ENCODE measurements at regions not wholly inside any gene's neighbourhood (a gene's known extent, or its start where the extent isn't known, plus 50 kb on each side); places are given as distances from the start of the nearest gene placed in this dataset.
"Not testable (repeated sequence)": the region's sequence is repeated elsewhere in the genome, so short reads cannot be mapped to it uniquely, and the experiment has no call there.

DNA sequence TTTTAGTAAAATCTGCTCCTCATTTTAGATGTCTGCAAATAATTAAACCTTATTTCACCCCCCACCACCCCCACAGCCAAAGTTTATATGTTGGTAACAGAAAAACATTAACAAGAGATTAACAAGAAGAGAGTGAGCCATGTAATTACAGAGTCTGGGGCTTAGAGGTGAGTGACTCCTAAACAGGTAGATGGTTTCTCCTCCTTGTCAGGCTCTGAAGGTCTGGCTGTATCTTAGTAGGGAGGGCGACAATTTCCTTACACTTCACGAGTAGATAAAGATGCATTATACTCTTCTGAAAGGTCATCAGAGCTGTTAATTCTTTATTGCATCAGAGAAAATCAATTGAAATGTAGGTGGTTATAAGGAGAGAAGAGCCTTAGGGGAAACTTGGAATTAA lies 171.8 kb upstream of the ANKRD50 start:
- no peak for DNase-seq (ENCODE audit: low spot score)

DNA sequence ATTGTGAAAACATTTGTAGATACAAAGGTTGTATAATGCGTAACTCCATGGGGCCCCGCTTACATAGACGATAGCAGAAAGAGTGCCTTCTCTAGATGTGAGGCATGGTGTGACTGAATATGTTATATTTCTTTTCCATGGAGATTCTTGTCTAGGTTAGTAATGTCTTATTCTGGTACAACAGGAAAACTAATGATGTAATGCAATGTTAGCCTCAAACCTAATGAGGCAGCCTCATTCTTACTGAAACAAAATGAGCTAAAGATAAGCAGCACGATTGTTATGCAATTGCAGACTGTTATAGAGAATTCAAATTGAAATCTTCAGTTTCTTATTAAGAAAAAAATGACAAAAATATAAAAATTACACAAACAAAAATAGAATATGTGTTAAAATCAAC lies 171.1 kb upstream of the ANKRD50 start:
- DNase-seq (ENCODE audit: low spot score): no peak

DNA sequence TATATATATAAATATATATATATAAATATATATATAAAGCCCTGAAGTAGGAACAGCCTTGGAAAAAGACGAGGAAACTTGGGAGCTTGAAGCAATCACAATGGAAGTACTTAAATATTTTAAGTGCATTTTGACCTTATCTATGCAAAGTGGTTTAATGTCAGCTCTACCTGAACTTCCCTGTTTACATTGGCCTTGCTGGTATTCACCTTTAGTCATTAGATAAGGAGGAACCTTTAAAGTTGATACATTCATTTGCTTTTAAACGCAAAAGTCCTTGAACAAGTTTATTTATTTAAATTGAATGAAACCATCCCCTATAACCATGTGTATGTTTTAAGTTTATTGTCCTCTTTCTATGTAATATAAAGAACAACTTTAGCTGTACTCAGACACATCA lies 166.7 kb upstream of the ANKRD50 start:
- no peak for DNase-seq (ENCODE audit: low spot score)

DNA sequence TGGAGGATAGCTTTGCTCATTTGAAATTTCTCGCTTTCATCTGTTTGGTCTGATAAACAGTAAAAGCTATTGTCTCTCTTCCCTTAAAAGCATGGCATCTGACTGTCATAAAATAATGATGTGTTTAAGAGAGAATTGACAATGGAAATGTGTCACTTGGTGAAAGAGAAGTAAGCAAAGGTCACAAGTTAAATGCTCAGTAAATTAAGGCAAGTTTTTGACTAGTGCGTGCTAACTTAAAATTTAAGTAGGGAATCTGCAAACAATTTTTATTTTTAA lies 161.6 kb upstream of the ANKRD50 start:
- DNase-seq (ENCODE audit: low spot score): no peak

DNA sequence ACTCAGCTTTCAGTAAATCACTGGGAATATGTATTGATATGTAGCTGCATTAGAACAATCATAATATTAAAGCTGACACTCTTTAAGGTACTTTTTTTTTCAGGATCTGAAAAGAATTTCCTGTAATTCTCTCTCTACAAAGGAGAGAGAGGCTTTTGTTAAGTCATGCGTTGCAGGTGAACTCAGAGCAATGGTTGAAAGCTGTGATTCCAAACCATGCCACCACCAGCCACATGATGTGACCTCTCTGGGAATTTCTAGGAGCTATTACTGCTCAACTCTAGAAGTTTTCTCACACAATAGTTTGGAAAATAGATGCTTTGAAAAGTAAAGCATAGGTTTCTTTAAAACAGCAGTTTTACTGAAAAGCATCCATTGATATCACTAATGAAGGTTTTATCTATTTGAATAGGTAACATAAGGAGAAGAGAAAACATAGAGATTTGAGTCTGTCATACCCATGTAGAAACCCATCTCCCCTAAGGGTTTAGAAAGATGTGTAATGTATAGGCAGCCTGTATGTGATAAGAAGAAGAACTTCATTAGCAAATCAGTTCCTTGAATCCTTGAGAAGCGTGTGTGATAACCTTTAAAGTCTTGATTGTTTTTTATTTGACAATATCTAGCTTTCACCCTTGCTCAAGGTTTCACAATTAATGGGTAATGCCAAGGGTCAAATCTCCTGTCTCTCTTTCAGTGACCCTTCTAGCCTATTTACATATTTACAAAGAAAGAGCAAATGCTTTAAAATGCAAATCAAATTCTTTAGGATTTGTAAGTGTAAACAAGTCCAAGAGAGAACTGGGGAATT lies 161.0 kb upstream of the ANKRD50 start:
- DNase-seq (ENCODE audit: low spot score): no peak

DNA sequence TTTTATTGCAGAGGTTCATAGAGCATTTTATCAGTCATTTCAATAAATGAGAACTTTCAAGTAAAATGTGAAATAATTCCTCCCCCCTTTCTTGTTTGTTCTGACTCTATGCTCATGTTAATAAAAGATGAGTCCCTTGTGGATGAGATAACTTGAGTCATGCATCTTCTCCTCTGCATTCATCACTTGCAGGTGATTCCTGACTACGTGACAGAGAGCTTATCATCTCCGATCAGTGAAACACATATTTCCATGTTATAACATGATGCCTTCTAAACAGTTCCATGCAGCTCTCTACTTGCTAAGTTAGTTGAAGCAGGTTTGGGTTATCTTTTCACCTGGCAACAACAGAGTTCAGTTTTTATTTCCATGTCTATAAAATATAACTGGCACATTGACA lies 160.1 kb upstream of the ANKRD50 start:
- DNase-seq (ENCODE audit: low spot score): no peak

DNA sequence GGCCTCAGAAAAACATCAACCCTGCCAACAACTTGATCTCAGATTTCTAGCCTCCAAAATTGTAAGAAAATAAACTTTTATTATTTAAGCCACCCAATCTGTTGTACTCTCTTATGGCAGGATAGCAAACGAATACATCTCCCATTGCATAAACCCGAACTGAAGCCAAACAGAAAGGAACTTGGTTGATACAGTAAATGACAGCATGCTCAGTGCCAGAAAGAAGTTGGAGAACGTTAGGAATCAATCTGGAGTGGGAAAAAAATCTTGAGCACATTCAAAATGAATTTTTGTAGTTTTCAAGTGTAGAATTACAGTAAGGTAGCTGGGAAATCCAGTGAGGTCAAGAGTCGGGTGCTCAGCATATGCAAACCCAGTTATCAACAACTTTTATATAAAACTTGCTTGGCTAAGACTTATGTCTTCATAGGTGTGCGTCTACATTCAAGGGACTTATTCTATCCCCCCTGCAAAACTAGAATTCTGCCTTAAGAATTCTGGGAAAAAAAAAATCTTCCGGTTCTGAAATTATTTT lies 157.5 kb upstream of the ANKRD50 start:
- DNase-seq (ENCODE audit: low spot score): no peak

DNA sequence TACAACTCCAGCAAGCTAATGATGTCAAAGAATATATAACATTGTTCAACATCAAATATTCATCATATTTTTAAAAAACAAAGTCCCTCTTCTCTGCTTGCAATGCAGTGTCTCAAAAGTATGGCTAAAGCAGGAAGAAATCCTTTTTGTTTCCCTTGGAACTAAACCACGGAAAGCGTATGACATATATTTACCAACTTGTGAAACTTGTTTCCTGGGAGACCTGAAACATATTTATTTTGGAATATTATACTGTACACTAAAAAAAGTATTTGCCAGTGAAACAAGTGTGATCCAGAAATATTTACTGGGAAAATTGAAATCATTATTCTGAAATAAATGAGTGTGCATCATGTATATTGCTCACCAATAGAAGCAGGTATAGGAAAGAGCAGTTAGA lies 156.0 kb upstream of the ANKRD50 start:
- DNase-seq (ENCODE audit: low spot score): no peak

DNA sequence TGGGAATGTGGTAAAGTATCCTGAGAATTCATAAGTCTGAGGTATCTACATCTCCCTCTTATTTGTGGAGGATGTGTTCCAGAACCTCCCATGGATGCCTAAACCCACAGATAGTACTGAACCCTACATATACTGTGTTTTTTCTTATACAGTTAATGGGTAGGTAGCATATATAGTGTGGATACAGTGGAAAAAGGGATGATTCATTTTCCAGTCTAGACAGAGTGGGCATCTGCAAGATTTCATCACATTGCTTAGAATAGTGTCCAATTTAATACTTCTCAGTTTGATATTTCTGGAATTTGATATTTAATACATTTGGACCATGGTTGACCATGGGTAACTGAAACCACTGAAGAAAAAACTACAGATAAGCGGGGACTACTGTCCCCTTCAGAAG lies 155.0 kb upstream of the ANKRD50 start:
- no peak for DNase-seq (ENCODE audit: low spot score)

DNA sequence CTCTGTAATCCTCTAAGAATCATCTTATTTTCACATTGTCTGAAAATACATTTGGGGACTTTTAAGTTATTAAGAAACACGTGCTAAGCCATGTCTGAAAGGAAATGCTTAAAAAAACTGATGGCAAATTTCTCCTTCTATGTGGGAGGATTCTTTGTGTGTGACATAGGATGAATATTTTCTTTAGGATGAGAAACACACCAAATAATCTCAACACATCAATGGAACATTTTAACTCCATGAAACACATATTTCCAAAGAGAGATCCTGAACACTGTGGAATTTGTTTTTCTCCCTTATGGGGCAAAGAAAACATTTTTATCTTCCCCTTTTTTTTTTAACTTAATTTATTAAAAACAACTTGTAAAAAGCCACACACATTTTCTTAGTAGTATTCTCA lies 153.8 kb upstream of the ANKRD50 start:
- no peak for DNase-seq (ENCODE audit: low spot score)

DNA sequence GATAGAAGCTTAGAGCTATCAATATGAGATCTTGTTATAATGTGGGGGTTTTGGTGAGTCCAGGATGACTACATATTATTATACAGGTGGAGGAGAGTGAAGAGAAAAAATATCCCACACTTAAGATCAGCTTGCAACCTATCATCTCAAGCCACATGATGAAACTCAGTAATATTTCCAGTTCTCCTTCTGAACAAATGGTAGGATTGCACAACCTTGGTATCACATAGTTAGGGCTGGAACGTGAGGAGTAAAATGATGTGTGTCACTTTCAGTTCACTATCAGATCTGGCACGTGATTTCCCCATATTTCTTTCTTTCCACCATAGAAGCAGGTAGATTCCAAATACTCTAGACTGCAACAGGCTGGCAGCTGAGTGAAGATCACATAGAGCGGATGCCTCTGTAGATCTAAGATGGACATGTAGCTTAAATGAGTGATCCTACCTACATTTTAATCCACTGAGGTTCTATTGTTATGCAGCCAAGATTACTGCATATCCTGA lies 150.6 kb upstream of the ANKRD50 start:
- no peak for DNase-seq (ENCODE audit: low spot score)

DNA sequence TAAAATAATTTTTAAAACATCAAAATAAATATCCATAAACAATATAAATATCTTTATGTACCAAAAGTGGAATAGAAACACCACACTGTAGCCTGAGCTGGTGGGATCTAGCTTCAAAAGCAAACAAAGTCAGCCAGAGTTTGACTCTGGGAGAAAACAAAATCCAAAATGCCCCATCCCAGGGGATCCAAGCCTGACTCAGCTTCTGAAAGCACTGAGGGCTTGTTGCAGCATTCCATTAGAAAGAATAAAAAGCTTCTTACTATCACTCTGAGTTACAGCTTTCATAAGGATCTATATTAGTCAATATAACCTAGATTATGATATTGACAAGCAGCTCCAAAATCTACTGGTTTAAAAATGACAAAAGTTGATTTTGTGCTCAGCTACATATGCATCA lies 149.7 kb upstream of the ANKRD50 start:
- no peak for DNase-seq (ENCODE audit: low spot score)

DNA sequence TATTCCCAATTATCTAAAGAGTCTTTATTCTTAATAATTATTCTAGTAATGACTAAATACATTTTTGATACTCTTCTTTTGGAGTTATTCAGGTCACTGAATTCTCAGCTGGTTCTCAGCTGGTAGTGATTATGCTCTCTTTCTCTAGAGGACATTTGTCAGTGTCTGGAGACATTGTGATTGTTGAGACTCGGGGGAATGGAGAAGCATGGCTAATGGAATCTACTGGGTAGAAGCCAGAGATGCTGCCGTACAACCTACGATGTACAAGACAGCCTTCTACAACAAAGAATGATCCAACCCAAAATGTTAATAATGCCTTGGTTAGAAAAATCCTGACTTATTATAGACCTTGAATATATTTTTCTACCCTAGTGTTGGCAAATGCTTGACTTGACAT lies 149.2 kb upstream of the ANKRD50 start:
- no peak for DNase-seq (ENCODE audit: low spot score)

DNA sequence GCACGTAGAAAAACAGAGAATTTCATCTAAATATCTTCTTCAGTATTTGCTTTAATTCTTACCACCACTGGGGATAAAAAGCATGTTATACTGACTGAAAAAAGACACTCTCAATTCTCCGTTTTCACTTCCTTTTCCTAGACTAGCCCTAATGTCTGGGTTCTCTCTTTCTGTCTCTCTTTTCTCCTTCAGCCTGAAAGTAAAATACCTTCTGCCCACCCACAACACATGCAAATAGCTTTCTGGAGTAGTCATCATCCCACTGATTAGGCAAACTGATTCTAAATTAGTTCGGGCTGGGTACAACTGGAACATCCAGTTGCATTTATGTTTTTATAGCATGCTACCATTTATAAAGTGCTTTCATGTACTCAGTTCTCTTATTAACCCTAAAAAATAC lies 142.4 kb upstream of the ANKRD50 start:
- DNase-seq (ENCODE audit: low spot score): no peak

DNA sequence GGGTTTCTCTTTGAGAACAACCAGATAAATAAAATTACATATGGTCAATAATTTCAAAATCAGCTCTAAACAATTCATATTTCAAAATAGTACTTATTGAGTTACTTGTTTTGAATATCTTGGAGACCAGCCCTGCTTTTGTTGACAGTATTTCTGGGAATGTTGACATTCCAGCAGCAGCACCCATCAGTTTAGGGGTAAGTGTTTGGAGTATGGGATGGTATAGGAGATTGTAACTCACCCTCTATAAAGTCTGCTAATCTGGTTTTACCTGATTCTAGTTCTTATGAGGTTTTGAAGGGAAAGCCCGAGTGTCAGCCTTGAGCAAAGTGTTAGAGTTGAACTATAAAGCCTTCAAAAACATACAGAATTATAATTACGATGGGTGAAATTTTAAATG lies 139.2 kb upstream of the ANKRD50 start:
- no peak for DNase-seq (ENCODE audit: low spot score)

DNA sequence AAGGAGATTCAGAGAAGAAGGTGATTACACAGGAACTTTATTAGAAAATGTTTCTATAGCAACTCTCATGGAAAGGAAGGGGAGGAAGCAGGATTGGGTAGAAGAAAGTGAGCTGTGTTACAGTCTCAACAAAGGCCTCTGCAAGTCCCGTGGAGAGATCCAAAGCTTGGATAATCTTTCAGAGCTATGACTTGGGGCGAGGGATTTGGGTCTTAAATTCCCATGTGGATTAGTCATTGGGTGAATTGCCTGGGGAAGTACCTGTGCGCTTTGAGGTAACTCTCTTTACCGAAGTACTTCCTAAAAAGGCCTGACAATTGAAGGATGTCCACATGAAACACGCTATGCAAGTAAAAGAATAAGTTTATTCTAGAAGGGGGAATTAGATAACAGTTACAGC lies 133.8 kb upstream of the ANKRD50 start:
- no peak for DNase-seq (ENCODE audit: low spot score)

DNA sequence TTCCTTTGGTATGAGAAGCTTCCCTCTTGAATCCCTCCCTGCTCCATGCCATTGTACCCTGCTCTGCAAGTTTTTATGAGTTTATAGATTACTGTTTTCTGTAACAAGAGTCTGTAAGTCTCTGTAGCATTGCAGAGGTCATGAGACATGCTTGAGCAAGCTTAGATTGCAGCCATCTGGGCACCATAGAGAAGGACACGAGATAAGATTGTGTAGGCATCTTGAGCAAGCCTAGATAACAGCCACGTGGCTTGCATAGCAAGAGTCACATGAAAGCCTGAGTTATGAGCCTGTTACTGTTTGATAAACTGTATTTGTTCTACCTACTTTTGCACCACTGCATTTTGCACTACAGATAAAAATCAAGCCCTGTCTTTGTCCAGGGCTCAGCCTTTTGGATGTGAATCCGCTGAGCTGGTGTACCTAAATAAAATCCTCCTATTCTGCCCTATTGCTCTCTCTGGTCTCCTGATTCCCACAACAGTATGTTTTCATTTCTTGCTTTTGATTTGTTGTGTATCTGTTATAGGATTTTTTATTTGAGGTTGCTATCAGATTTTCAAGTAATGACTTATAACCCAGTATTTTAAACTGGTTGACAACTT lies 127.4 kb upstream of the ANKRD50 start:
- no peak for DNase-seq (ENCODE audit: low spot score)

DNA sequence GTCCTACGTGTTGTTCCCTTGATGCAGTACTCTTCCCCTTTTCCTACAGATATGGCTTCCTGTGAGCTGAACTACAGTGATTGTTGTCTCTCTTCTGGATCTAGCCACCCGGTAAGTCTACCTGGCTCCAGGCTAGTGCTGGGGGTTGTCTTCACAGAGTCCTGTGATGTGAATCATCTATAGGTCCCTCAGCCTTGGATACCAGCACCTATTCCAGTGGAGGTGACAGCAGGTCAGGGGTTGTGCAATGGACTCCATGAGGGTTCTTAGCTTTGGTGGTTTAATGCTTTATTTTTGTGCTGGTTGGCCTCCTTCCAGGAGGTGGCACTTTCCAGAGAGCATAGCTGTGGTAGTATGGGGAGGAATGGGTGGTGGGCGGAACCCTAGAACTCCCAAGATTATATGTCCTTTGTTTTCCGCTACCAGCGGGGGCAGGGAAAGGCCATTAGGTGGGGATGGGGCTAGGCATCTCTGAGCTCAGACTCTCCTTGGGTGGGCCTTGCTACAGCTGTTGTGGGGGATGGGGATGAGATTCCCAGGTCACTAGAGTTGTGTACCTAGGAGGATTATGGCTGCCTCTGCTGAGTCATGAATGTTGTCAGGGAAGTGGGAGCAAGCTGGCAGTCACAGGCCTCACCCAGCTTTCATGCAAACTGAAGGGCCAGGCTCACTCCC lies 121.4 kb upstream of the ANKRD50 start:
- no peak for DNase-seq (ENCODE audit: low spot score)

DNA sequence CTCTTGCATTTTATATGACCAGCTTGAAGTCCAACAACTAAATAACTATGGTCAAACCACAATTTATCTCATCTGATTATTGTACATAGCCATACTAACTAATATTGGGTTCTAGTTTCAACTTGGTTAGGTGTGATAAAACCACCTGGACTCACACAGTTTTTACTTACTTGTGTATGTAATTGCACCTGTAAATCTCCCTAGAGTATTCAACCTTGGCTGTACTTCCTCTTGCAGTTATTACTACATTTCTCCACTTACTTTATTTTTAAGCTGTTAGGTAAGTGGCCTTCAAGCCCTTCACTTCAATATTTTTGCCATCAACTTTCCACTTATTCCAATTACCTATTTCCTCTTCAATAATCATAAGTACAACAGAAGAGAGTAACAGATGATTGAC lies 115.8 kb upstream of the ANKRD50 start:
- DNase-seq (ENCODE audit: low spot score): no peak

DNA sequence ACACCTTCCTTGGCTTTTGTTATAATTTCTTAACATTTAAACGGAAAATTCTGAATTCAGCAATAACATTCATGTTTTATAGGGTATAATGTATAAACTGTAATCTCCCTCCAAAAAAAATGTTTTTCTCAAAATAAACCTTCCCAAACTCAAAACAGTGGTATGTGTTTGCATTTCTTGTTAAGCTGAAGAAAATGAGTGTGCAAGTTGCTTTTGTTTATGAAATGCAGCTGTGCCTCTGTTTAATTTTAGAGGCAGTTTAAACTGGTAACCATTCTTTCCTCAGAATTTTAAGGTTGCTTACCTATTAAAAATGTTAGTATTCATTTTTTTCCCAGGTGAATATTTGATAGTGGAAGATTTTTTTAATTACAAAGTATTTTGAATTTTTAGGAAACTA lies 105.0 kb upstream of the ANKRD50 start:
- DNase-seq (ENCODE audit: low spot score): no peak

DNA sequence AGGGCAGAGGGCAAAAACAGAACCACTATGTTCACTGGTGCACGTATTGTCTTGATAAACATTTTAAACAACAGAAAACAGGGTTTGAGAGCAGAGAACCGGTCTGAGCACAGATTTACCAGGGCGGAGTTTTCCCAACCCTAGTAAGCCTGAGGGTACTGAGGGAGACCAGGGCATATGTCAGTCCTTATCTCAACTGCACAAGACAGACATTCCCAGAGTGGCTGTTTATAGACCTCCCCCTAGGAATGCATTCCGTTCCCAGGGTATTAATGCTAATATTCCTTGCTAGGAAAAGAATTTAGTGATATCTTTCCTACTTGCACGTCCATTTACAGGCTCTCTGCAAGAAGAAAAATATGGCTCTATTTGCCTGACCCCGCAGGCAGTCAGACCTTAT lies 99.7 kb upstream of the ANKRD50 start:
- not testable (repeated sequence) for DNase-seq (ENCODE audit: low spot score)

DNA sequence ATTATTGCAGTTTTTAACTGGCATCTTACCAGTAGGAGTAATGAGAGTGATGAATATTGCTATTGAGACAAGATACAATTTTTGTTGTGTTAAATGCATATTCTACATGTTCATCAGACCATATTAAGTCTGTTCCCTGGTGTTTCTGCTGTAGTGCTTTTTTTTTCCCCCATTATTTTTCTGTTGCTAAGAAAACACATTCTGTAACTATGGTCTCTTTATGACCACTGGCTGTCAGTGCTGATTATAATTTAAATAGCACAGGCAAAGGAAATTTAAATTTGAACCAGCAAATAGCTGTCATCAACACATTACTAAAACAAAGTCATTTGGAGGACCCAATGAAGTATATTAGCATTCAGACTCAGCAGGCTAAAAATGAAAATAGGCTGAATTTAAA lies 98.3 kb upstream of the ANKRD50 start:
- DNase-seq (ENCODE audit: low spot score): no peak

DNA sequence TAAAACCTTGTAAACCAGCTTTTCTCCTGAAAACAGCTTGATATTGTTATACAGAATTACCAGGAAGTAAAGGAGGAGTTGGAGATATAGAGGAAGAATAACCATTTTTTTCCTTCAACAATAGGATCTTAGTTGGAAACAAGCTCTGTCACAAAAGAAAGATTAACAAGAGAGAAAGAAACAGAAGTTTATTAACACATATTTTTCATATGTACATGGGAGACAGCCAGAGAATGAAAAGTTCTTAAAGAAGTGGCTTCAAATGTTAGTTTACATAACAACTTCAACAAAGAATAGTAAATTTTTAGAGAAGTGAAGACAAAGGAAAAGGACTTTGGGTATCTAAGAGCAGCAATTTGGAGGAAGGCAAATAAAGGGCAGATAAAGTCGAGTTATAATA lies 94.9 kb upstream of the ANKRD50 start:
- DNase-seq (ENCODE audit: low spot score): no peak

Measured in D341Med (cell line).